Hepatocyte (in vitro differentiated cells): ENCODE measurements at regions not wholly inside any gene's neighbourhood (a gene's known extent, or its start where the extent isn't known, plus 50 kb on each side); places are given as distances from the start of the nearest gene placed in this dataset.

Source experiments
- EZH2 ChIP-seq: fragments of 200-600 bp; sonication (generic); IDR thresholded peaks from 2 replicates; pipeline ENCODE4 v1.6.1; 2016; ENCODE audit warnings: antibody characterized with exemption, mild to moderate bottlenecking, borderline replicate concordance
- EZH2phosphoT487 ChIP-seq: fragments of 200-600 bp; sonication (generic); IDR thresholded peaks from one replicate; pipeline ENCODE4 v1.6.1; 2018; ENCODE audit warnings: antibody characterized with exemption, mild to moderate bottlenecking, low read depth, moderate library complexity; ENCODE audit not compliant: unreplicated experiment, severe bottlenecking
- TF ChIP-seq, protein P1 (sequence below): fragments of 200-600 bp; sonication (generic); IDR thresholded peaks from 2 replicates; pipeline ENCODE4 v1.5.1; 2016; ENCODE audit warnings: antibody characterized with exemption, mild to moderate bottlenecking; ENCODE audit not compliant: poor library complexity

DNA sequence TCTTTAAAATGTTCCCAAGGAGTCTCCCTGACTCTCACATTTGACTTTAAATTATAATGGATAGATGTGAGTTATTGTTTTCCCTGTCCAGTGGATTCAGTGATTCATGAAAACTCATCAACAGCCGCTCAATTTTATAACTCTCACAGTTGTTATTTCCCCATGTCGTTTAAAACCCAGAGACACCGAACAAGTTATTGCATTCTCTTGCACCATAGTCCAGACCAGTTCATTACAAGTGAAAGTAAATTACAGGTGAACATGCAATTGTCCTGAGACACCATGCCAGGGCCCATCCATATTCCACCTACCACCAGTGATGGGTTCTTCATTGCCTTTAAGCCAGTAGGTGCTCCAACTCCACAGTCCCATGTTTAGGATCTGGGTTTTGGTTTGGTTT is 85.7 kb upstream of the CMKLR1 start:
- TF ChIP-seq, protein P1, sequence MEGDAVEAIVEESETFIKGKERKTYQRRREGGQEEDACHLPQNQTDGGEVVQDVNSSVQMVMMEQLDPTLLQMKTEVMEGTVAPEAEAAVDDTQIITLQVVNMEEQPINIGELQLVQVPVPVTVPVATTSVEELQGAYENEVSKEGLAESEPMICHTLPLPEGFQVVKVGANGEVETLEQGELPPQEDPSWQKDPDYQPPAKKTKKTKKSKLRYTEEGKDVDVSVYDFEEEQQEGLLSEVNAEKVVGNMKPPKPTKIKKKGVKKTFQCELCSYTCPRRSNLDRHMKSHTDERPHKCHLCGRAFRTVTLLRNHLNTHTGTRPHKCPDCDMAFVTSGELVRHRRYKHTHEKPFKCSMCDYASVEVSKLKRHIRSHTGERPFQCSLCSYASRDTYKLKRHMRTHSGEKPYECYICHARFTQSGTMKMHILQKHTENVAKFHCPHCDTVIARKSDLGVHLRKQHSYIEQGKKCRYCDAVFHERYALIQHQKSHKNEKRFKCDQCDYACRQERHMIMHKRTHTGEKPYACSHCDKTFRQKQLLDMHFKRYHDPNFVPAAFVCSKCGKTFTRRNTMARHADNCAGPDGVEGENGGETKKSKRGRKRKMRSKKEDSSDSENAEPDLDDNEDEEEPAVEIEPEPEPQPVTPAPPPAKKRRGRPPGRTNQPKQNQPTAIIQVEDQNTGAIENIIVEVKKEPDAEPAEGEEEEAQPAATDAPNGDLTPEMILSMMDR, result no peak
- TF ChIP-seq EZH2 (no peak), EZH2phosphoT487 (no peak)
